GM19452 (cell line): ENCODE measurements at regions not wholly inside any gene's neighbourhood (a gene's known extent, or its start where the extent isn't known, plus 50 kb on each side); places are given as distances from the start of the nearest gene placed in this dataset.

Experiments used
- ATAC-seq: cut with Tn5 transposase; IDR thresholded peaks from one replicate; pipeline ENCODE4 v1.9.1; 2021; ENCODE audit not compliant: unreplicated experiment

DNA sequence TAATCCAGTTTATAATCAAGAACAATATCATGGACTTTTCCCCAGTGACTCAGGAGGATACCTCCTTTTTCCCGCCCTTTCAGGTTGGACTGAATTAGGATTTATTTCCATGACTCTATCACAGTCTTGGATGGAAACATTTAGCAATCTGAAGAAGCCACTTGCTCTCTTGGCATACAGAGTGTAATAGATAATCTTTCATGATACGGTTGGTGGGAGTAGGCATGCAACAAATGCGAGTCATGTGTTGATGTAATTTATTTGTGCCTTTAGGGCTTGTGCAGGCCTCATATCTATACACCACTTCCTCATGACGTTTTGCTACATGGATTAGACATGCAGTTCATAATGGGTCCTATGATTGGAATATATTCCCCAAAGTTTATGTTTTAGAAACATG, 54.2 kb upstream of the MCTP2 start:
- ATAC-seq = no peak

DNA sequence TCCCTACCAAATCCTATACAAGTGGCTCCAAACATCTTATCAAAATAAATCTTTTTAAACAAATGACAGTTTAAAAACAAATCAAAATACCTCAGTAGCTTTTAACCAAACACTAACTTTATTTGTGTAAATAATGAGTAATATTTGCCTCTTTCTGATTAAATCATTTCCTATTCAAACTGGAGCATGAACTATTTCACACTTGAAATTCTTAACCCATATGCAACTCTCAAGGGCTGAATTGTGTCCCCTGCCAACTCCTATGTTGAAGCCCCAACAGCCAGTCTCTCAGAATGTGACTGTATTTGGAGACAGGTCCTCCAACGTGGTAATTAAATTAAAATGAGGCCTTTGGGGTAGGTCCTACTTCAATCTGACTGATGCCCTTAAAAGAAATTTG, 55.9 kb upstream of the MCTP2 start:
- no peak for ATAC-seq

GRCh38 chr15:94174399-94174802, 57.0 kb upstream of the MCTP2 start:
- ATAC-seq = peak; percentile 95

DNA sequence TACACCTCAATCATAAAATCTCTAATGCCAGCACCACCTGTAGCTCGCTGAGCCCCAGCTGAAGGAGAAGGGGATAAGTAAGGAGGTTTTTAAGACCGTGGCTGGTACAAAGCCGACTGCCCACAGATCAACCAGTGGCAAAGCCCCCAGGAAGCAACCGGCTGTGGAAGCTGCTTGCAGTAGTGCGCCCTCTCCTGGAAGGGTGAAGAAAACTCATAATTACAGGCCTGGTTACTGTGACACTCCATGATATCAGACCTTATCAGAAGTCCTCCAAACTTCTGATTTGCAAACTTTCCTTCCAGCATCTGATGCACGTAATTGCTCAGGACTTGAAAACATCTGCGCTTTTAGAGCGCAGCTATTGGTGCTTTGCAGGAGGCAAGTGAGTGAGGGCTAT, 63.1 kb upstream of the MCTP2 start:
- ATAC-seq = no peak

GRCh38 chr15:94164971-94165370, 66.4 kb upstream of the MCTP2 start:
- no peak for ATAC-seq

DNA sequence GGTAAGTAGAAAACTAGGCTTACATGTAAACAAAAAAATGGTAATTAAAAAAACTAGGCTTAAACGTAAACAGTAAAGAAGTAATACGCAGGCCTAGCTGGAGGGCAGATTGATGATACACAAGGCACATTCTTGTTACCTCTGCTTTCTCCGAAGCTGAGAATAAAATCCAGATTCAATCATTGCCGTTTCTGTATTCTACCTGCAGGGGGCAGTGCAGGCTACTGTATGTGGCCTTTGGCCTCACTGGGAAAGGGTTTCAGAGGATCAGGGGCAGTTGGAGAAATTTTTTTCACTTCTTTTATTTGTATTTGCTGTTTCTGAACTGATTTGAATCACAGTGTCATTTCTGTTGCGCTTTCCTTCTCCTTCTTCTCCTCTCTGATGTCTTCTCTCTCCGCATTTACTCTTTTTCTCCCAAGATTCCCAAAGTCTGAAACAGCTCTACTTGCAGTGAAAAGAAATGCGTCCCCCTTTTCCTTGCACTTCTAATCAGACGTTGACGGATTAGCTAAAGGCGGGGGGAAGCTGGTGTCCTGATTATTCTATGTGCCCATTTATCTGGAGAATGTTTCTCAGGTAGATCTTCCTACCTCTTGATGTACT, 67.1 kb upstream of the MCTP2 start:
- ATAC-seq = no peak

DNA sequence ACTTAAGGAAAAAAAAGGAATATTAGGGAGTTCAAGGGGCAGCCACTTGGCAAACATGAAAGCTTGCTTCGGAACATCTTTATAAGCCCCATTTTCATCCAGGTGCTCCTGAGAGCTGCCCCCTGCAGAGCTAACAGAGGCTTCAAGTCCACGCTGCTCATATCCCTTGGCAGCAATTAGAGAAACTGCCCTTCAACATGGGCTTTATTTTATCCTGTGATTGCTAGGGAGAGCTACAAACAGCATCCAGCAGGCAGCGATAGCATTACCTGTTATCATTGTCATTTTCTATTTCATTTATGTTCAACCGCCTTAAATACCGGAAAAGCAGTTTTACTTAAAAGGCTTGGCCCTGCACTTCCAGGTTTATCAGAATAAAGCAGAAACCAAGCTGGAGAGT, 68.4 kb upstream of the MCTP2 start:
- ATAC-seq = no peak

- ATAC-seq = no peak
Measured at GRCh38 chr15:94154255-94154654, 77.1 kb upstream of the MCTP2 start.

DNA sequence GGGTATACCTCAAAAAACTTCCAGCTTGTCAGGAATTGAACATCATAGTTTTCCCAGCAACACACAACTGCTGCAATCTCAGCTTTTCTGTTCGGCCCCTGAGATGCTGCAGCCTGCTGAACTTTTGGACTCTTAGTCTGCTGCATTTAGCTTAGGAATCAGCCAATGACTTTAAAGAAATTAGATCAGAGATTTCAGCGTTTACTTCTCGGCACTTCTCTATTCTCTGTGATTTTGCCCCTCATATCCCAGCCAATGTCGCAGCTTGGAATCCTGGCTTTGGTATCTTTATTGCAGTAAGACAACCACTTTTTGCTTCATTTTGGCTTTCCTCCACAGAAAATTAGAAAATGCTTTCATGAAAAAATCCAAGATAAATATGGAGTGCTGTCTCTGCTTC, 86.3 kb upstream of the MCTP2 start:
- ATAC-seq = no peak

DNA sequence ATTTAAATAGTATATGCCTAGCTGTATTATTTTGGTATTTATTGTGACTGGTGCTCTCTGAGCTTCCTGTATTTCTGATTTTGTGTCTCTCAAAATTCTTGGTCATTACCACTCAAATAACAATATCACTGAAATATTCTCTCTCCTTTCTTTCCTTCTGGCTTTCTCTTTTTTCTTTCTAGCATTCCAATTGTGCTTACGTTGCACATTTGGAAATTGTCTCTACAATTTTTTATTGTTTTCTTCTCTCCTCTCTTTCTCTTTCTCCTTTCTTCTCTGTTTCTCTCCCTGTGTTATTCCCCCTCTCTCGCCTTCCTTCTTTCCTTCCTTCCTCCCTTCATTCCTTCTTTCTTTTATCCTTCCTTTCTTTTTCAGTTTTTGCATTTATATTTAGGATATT, 89.6 kb upstream of the MCTP2 start:
- no peak for ATAC-seq

DNA sequence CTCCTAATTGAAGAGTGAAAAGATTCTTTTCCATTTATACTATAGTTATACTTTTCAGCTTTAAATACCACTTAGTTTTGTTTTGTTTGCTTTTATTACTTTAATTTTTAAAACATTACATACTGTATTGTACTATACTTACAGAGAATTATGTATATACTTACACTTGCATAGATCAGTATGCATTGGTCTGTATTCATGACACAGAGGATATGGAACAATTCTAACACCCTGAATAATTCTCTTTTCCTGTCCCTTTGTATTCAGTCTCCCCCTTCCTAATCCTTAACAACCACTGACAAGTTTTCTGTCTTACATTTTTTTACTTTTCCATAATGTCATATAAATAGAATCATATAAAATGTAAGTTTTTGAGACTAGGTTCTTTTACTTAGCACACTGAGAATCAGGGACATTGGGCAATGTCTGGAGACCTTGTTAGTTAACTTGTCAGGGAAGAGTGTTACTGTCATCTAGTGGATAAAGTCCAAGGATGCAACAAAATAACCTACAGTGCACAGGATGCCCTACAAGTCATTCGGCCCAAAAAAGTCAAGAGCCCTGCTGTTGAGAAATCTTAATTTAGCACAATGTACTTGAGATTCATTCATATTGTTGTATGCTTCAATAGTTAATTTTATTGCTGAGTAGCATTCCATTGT, 95.7 kb upstream of the MCTP2 start:
- ATAC-seq = no peak

DNA sequence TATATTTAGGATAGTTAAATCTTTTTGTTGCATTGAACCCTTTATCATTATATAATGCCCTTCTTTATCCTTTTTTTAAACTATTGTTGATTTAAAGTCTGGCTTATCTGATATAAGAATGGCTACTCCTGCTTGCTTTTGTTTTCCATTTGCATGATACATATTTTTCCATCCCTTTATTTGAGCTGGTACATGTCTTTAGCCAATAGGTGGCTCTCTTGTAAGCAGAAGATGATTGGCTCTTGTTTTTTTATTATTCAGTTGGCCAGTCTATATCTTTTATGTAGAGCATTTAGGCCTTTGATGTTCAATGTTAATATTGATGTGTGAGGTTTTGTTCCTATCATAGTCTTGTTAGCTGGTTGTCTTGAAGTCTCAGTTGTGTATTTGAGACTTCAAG, 99.5 kb upstream of the MCTP2 start:
- ATAC-seq = no peak

GRCh38 chr15:94130504-94130903, 100.9 kb upstream of the MCTP2 start:
- no peak for ATAC-seq

- ATAC-seq = no peak
Measured at GRCh38 chr15:94127006-94127405, 104.4 kb upstream of the MCTP2 start.

DNA sequence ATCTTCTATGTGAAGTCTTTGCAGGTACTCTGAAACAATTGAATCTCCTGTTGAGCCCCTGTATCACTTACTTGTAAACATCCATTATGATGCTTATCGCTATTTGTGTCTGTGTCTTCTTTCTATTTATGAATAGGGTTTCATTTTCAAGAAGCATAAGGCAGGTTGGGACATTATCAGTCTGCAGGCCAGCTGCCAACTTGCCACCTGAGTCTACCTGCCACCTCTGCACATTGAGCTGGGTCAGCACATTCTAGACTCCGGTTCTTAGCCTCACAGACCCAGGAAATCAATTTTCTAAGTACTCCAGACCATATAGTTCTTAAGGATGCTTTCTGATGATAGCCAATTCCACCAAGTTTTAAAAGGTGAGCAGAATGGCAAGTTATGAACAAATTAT, 105.7 kb upstream of the MCTP2 start:
- ATAC-seq = no peak

GRCh38 chr15:94125156-94125555, 106.2 kb upstream of the MCTP2 start:
- no peak for ATAC-seq

- ATAC-seq = no peak
Measured at GRCh38 chr15:94122516-94122915, 108.8 kb upstream of the MCTP2 start.

- ATAC-seq = peak; percentile 98
Measured at GRCh38 chr15:94119923-94120775, 111.2 kb upstream of the MCTP2 start.

DNA sequence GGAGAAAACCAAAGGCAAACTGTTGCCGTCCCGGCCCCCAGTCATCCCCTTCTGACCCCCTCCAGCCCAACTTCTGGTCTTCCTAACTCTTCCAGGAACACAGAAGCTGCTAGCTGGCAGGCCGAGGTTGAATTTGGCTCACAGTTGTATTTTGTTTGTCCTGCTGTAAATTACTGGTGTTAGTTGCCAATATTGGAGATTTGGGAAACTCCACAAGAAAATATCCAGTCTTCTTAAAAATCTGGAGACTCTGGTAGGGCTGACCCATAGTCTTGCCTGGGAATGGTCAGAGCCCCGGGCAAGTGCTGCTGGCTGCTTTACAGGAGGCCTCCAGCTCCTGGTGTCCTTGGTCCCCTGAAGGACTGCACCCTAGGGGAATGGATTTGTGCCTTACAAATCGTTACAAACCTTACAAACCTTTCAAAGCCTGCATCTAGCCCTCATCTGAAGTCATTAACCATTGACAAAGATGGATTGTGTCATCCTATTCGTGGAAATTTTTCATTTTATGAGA, 112.0 kb upstream of the MCTP2 start:
- peak; percentile 14 for ATAC-seq

GRCh38 chr15:94110476-94111130, 120.8 kb upstream of the MCTP2 start:
- no peak for ATAC-seq

DNA sequence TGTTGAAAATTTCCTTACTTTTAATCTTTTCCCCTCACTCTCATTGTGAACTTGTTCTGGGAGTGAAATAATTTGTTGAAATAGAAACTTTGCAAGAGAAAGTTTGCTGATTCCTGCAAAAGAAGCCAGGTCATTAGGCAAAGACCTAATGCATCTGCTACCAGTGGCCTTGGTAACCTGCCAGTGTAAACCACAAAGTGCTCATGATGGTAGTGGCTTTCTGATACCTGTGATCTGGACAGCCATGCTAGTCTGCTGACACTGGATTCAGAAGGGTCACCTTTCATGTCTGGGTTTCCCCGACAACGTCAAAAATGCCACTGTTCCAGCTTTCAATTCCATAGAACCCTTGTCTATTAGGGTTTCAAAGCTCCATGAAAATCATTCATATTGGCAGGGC, 123.7 kb upstream of the MCTP2 start:
- ATAC-seq = no peak
